GM21381 (cell line): ENCODE measurements at regions not wholly inside any gene's neighbourhood (a gene's known extent, or its start where the extent isn't known, plus 50 kb on each side); places are given as distances from the start of the nearest gene placed in this dataset.

Source experiments
- ATAC-seq: cut with Tn5 transposase; IDR thresholded peaks from one replicate; pipeline ENCODE4 v1.9.1; 2021; ENCODE audit warnings: mild to moderate bottlenecking, moderate library complexity; ENCODE audit not compliant: unreplicated experiment

- peak; percentile 65 for ATAC-seq
These were observed 100.5 kb downstream of the PALM2AKAP2 start for GRCh38 chr9:109880276-109881169.

GRCh38 chr9:109883623-109884022 lies 103.6 kb downstream of the PALM2AKAP2 start:
- ATAC-seq: no peak

- no peak for ATAC-seq
These were observed 106.0 kb downstream of the PALM2AKAP2 start for GRCh38 chr9:109886041-109886440.

GRCh38 chr9:109886617-109887016 lies 106.6 kb downstream of the PALM2AKAP2 start:
- ATAC-seq: peak; percentile 71

- peak; percentile 23 for ATAC-seq
These were observed 107.1 kb downstream of the PALM2AKAP2 start for GRCh38 chr9:109887079-109887478.

- no peak for ATAC-seq
These were observed 108.7 kb downstream of the PALM2AKAP2 start for GRCh38 chr9:109888695-109889094.

GRCh38 chr9:109889456-109889855 lies 109.5 kb downstream of the PALM2AKAP2 start:
- no peak for ATAC-seq

- peak; percentile 44 for ATAC-seq
These were observed 113.2 kb downstream of the PALM2AKAP2 start for GRCh38 chr9:109893241-109893640.

GRCh38 chr9:109894473-109894872 lies 114.5 kb downstream of the PALM2AKAP2 start:
- no peak for ATAC-seq

- ATAC-seq: peak; percentile 66
These were observed 115.1 kb downstream of the PALM2AKAP2 start for GRCh38 chr9:109894921-109895758.

GRCh38 chr9:109901201-109901600 lies 121.2 kb downstream of the PALM2AKAP2 start:
- ATAC-seq: no peak

GRCh38 chr9:109903515-109904138 lies 123.6 kb downstream of the PALM2AKAP2 start:
- ATAC-seq: no peak

- ATAC-seq: no peak
These were observed 124.7 kb downstream of the PALM2AKAP2 start for GRCh38 chr9:109904666-109905065.

- ATAC-seq: no peak
These were observed 125.5 kb downstream of the PALM2AKAP2 start for GRCh38 chr9:109905472-109905871.

GRCh38 chr9:109906766-109907382 lies 126.9 kb downstream of the PALM2AKAP2 start:
- ATAC-seq: peak; percentile 20

GRCh38 chr9:109907400-109907799 lies 127.4 kb downstream of the PALM2AKAP2 start:
- ATAC-seq: peak; percentile 86

GRCh38 chr9:109907810-109908458 lies 127.9 kb downstream of the PALM2AKAP2 start:
- ATAC-seq: no peak

GRCh38 chr9:109908459-109909390 lies 128.7 kb downstream of the PALM2AKAP2 start:
- ATAC-seq: no peak
